ENCODE measurements at regions not wholly inside any gene's neighbourhood (a gene's known extent, or its start where the extent isn't known, plus 50 kb on each side); places are given as distances from the start of the nearest gene placed in this dataset.

DNA sequence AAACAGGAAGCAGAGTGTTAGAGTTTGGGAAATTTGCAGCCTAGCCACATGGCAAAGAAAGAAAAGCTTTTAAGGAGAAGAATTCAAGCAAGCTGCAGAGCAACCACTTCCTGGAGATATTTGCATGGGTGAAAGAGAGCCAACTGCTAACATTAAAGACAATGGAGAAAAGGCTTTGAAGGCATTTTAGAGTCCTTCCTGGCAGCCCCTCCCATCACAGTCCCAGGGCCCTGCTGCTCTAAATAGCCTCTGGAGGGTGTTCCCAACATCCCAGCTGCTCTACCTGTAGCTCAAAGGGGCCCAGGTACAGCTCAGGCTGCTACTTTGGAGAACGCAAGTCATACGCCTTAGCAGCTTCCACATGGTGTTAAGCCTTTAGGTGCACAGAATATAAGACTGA is 235.9 kb upstream of the FMR1 start:
- H3K4me1 ChIP-seq (ENCODE audit: insufficient read depth, poor library complexity, severe bottlenecking), result no peaks in the 10 kb centered on the region
- no peaks in the 10 kb centered on the region for H3K27me3 ChIP-seq (ENCODE audit: insufficient read depth, poor library complexity, severe bottlenecking)
- no peak overlapping the region for H3K4me3 ChIP-seq (ENCODE audit: severe bottlenecking)
- ATAC-seq (ENCODE audit: low read depth), result no peak
- no peaks in the 10 kb centered on the region for H3K9me3 ChIP-seq (ENCODE audit: severe bottlenecking)
- TF ChIP-seq, protein P1, sequence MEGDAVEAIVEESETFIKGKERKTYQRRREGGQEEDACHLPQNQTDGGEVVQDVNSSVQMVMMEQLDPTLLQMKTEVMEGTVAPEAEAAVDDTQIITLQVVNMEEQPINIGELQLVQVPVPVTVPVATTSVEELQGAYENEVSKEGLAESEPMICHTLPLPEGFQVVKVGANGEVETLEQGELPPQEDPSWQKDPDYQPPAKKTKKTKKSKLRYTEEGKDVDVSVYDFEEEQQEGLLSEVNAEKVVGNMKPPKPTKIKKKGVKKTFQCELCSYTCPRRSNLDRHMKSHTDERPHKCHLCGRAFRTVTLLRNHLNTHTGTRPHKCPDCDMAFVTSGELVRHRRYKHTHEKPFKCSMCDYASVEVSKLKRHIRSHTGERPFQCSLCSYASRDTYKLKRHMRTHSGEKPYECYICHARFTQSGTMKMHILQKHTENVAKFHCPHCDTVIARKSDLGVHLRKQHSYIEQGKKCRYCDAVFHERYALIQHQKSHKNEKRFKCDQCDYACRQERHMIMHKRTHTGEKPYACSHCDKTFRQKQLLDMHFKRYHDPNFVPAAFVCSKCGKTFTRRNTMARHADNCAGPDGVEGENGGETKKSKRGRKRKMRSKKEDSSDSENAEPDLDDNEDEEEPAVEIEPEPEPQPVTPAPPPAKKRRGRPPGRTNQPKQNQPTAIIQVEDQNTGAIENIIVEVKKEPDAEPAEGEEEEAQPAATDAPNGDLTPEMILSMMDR (IDR thresholded peaks at IDR 0.05; ENCODE audit: poor library complexity, severe bottlenecking), result no peak
- no peaks in the 10 kb centered on the region for H3K36me3 ChIP-seq (ENCODE audit: low read depth)
- no peak overlapping the region for H3K27ac ChIP-seq (ENCODE audit: poor library complexity, severe bottlenecking)
- DNase-seq (ENCODE audit: low spot score), result no peak

DNA sequence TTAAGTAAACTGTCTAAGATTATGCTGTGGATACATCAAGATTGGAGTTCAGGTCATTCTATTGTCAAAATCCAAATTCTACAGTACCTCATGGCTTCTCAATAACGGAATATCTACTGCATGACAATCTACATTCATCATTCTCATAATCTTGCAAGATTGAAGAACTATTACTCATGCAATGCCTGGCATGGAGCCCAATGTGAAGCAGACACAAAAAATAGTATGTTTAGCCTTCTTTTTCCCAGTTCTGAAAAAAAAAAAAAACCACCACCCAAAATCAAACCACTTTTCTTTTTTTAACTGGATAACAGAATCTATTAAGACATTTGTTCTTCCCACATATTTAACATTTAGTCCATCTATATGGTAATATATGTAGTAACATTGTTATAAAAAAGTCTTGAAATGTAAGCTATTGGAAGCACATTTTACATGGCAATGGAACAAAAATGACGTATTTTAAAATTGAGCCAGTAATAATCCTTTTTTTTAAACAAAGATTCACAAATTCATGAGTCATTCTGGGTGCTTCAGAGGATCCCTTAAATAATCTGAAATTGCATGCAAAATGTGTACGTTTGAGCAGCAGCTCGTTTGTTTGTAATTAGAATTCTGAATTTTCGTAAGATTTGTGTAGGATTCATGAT is 232.2 kb upstream of the FMR1 start:
- TF ChIP-seq, protein P1 (IDR thresholded peaks at IDR 0.05; ENCODE audit: poor library complexity, severe bottlenecking), result no peak
- Histone ChIP-seq H3K9me3 (ENCODE audit: severe bottlenecking) (no peaks in the 10 kb centered on the region), H3K36me3 (ENCODE audit: low read depth) (no peaks in the 10 kb centered on the region), H3K4me1 (ENCODE audit: insufficient read depth, poor library complexity, severe bottlenecking) (no peaks in the 10 kb centered on the region), H3K4me3 (ENCODE audit: severe bottlenecking) (no peak overlapping the region), H3K27me3 (ENCODE audit: insufficient read depth, poor library complexity, severe bottlenecking) (no peaks in the 10 kb centered on the region), H3K27ac (ENCODE audit: poor library complexity, severe bottlenecking) (no peak overlapping the region)
- no peak for DNase-seq (ENCODE audit: low spot score)
- ATAC-seq (ENCODE audit: low read depth), result no peak

DNA sequence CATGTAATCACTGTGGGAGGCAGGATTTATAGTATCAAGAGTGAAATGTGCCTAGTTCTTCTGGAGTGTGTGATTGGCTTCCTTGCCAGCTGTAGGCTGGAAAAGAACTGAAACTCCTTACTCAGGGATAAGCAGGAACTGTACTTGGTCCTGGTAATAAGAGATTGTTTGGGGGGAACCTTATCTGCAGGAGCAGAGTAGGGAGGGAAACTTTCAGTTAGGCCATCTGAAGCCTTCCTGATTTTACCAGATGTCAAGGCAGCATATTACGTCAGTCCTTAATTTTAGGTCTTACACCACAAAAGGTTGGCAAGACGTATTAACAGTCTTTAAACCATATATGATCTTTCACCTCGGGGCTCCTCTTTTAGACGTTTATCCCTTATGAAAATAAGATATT is 231.5 kb upstream of the FMR1 start:
- TF ChIP-seq, protein P1 (IDR thresholded peaks at IDR 0.05; ENCODE audit: poor library complexity, severe bottlenecking), result no peak
- Histone ChIP-seq H3K4me1 (ENCODE audit: insufficient read depth, poor library complexity, severe bottlenecking) (no peaks in the 10 kb centered on the region), H3K4me3 (ENCODE audit: severe bottlenecking) (no peak overlapping the region), H3K9me3 (ENCODE audit: severe bottlenecking) (no peaks in the 10 kb centered on the region), H3K27ac (ENCODE audit: poor library complexity, severe bottlenecking) (no peak overlapping the region), H3K36me3 (ENCODE audit: low read depth) (no peaks in the 10 kb centered on the region), H3K27me3 (ENCODE audit: insufficient read depth, poor library complexity, severe bottlenecking) (no peaks in the 10 kb centered on the region)
- DNase-seq (ENCODE audit: low spot score), result no peak
- ATAC-seq (ENCODE audit: low read depth), result no peak

DNA sequence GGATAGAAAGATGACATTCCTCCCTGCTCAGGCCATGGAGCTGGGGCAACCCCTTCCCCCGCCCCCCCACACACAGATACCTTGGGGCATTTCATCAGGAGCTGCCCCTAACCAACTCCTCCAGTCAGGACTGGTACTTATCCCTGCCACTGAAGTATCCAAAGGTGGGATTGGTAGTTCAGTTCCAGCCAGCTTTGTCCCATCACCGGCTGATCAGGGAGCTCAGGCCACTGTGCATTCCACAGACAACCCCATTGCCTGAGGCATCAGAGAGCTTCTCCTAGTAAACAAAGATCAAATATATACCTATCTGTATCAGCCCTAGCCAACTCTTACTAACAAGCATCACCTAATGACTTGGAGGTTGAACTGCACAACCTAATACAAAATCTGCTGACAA is 218.2 kb upstream of the FMR1 start:
- TF ChIP-seq, protein P1 (IDR thresholded peaks at IDR 0.05; ENCODE audit: poor library complexity, severe bottlenecking), result no peak
- DNase-seq (ENCODE audit: low spot score), result no peak
- H3K36me3 ChIP-seq (ENCODE audit: low read depth), result no peaks in the 10 kb centered on the region
- H3K9me3 ChIP-seq (ENCODE audit: severe bottlenecking), result no peaks in the 10 kb centered on the region
- no peaks in the 10 kb centered on the region for H3K27me3 ChIP-seq (ENCODE audit: insufficient read depth, poor library complexity, severe bottlenecking)
- ATAC-seq (ENCODE audit: low read depth), result no peak
- H3K4me3 ChIP-seq (ENCODE audit: severe bottlenecking), result no peak overlapping the region
- H3K4me1 ChIP-seq (ENCODE audit: insufficient read depth, poor library complexity, severe bottlenecking), result no peaks in the 10 kb centered on the region
- no peak overlapping the region for H3K27ac ChIP-seq (ENCODE audit: poor library complexity, severe bottlenecking)

DNA sequence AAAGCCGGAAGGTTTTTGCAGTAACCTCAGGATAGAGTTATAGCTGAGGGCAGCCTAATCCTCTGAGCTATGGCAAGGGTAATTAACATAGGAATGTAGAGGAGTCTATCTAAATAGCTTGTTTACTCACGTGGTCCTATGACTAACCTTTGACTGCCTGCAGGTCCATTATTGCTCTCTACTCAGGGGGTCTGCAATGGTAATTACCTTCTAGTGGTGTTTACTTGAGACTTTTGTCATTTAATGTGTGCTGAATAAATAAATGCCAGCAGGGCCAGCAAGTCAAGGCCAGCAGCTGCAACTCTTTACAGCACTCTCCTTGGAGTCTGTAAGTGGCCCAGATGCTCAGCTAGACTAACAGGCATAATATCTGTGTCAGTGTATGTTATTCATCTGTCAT is 212.7 kb upstream of the FMR1 start:
- ATAC-seq (ENCODE audit: low read depth) (no peak), DNase-seq (ENCODE audit: low spot score) (no peak)

More for the DNA sequence above, 212.7 kb upstream of the FMR1 start:
- H3K27ac ChIP-seq (ENCODE audit: poor library complexity, severe bottlenecking), result no peak overlapping the region
- H3K9me3 ChIP-seq (ENCODE audit: severe bottlenecking), result no peaks in the 10 kb centered on the region
- no peaks in the 10 kb centered on the region for H3K36me3 ChIP-seq (ENCODE audit: low read depth)
- no peaks in the 10 kb centered on the region for H3K27me3 ChIP-seq (ENCODE audit: insufficient read depth, poor library complexity, severe bottlenecking)
- H3K4me3 ChIP-seq (ENCODE audit: severe bottlenecking), result no peak overlapping the region
- no peaks in the 10 kb centered on the region for H3K4me1 ChIP-seq (ENCODE audit: insufficient read depth, poor library complexity, severe bottlenecking)
- TF ChIP-seq, protein P1 (IDR thresholded peaks at IDR 0.05; ENCODE audit: poor library complexity, severe bottlenecking), result no peak
